H1 (cell line): ENCODE measurements at regions not wholly inside any gene's neighbourhood (a gene's known extent, or its start where the extent isn't known, plus 50 kb on each side); places are given as distances from the start of the nearest gene placed in this dataset.

Source experiments
- CTCF ChIA-PET: fragments of 300-600 bp; sonication (Branson Sonifier 250); formaldehyde crosslinking; loops from one replicate; lab custom pipeline; 2021; ENCODE audit not compliant: partially characterized antibody; lab: Charles Lee
- POLR2A ChIA-PET: fragments of 300-600 bp; sonication (Branson Sonifier 250); formaldehyde crosslinking; loops from one replicate; lab custom pipeline; 2021; ENCODE audit warnings: inconsistent platforms; ENCODE audit not compliant: partially characterized antibody; lab: Charles Lee
- DNase-seq, 2 experiments: peaks; one replicate each; pipeline versions ENCODE4 v3.0.0 to v3.0.0-alpha.2; 2010 to 2022; ENCODE audit warnings: low spot score in 2 of 2, low read depth in 1 of 2, mixed read lengths in 1 of 2
- FAIRE-seq: peaks from 2 replicates; lab custom pipeline; 2011; peaks lifted over from hg19 to GRCh38; lab: Jason Lieb, UNC
- H2AFZ ChIP-seq: 2 replicates; pipeline ENCODE4 v1.8.1; 2012; ENCODE audit warnings: low read length, inconsistent platforms
- H2AK5ac ChIP-seq: 2 replicates; pipeline ENCODE4 v1.6.1; 2013; ENCODE audit warnings: low read depth, low read length
- H2BK120ac ChIP-seq: replicated peaks from 2 replicates; pipeline ENCODE3; 2013; ENCODE audit warnings: low read depth, low read length, inconsistent platforms
- H2BK12ac ChIP-seq: 2 replicates; pipeline ENCODE4 v1.6.1; 2013; ENCODE audit warnings: low read depth, low read length
- H2BK15ac ChIP-seq: 2 replicates; pipeline ENCODE4 v1.6.1; 2013; ENCODE audit warnings: low read length
- H2BK20ac ChIP-seq: 2 replicates; pipeline ENCODE4 v1.6.1; 2013; ENCODE audit warnings: low read length
- H2BK5ac ChIP-seq: 2 replicates; pipeline ENCODE4 v1.6.1; 2013; ENCODE audit warnings: low read depth, low read length
- H3K14ac ChIP-seq: 2 replicates; pipeline ENCODE4 v1.6.1; 2013; ENCODE audit warnings: inconsistent platforms; ENCODE audit not compliant: insufficient read length
- H3K18ac ChIP-seq: 2 replicates; pipeline ENCODE4 v1.6.1; 2013; ENCODE audit warnings: low read length; ENCODE audit errors: extremely low read depth
- H3K23ac ChIP-seq: 2 replicates; pipeline ENCODE4 v1.6.1; 2013; ENCODE audit warnings: inconsistent platforms; ENCODE audit not compliant: insufficient read length
- H3K23me2 ChIP-seq: 2 replicates; pipeline ENCODE4 v1.6.1; 2013; ENCODE audit warnings: low read depth, low read length
- H3K27ac ChIP-seq: 2 replicates; pipeline ENCODE4 v1.6.1; 2011; ENCODE audit warnings: low read depth, low read length, inconsistent platforms
- H3K27me3 ChIP-seq, 4 experiments: replicated peaks in 1 of 4; 1 replicate in 1 of 4; 2 replicates in 3 of 4; pipeline versions ENCODE4 v1.6.1 to v1.8.1; 2011 to 2013; ENCODE audit warnings: low read length in 3 of 4, mild to moderate bottlenecking in 3 of 4, inconsistent platforms in 2 of 4, mixed read lengths in 2 of 4, moderate library complexity in 1 of 4; ENCODE audit not compliant: control insufficient read depth in 3 of 4, insufficient read depth in 3 of 4; ENCODE audit errors: extremely low read depth in 1 of 4
- H3K36me3 ChIP-seq, 4 experiments: 2 replicates each; pipeline versions ENCODE4 v1.6.1 to v1.8.1; 2011 to 2013; ENCODE audit warnings: mild to moderate bottlenecking in 4 of 4, low read length in 3 of 4, moderate library complexity in 2 of 4, control low read depth in 1 of 4, inconsistent platforms in 1 of 4; ENCODE audit not compliant: insufficient read depth in 4 of 4, control insufficient read depth in 2 of 4
- H3K4ac ChIP-seq: replicated peaks from 2 replicates; pipeline ENCODE3; 2013; ENCODE audit warnings: low read length, low read depth, mixed read lengths, inconsistent platforms; ENCODE audit not compliant: insufficient read length
- H3K4me1 ChIP-seq, 4 experiments: replicated peaks in 1 of 4; 1 replicate in 1 of 4; 2 replicates in 3 of 4; pipeline versions ENCODE4 v1.6.1 to v1.8.1; 2011 to 2013; ENCODE audit warnings: low read length in 3 of 4, inconsistent platforms in 2 of 4, mixed read lengths in 1 of 4; ENCODE audit not compliant: insufficient read depth in 4 of 4, control insufficient read depth in 3 of 4
- H3K4me2 ChIP-seq, 2 experiments: 2 replicates each; pipeline versions ENCODE4 v1.6.1 to v1.8.1; 2011 to 2013; ENCODE audit warnings: low read depth in 2 of 2, low read length in 2 of 2, control low read depth in 1 of 2, inconsistent platforms in 1 of 2, mild to moderate bottlenecking in 1 of 2; ENCODE audit not compliant: insufficient read depth in 1 of 2
- H3K4me3 ChIP-seq, 4 experiments: fragments of 200-600, 300-600 bp in 1 of 4; sonication (generic), shearing (Covaris generic), sonication (Bioruptor Twin) in 1 of 4; 2 replicates each; pipeline versions ENCODE4 v1.5.1 to v1.8.1; 2011 to 2016; ENCODE audit warnings: low read length in 4 of 4, low read depth in 3 of 4, control low read depth in 2 of 4, inconsistent platforms in 2 of 4, mild to moderate bottlenecking in 2 of 4, mixed read lengths in 1 of 4, moderate library complexity in 1 of 4; ENCODE audit not compliant: insufficient read depth in 2 of 4; ENCODE audit errors: extremely low read depth in 1 of 4
- H3K56ac ChIP-seq: replicated peaks from 2 replicates; pipeline ENCODE3; 2013; ENCODE audit warnings: low read depth, mild to moderate bottlenecking, mixed read lengths, low read length, inconsistent platforms; ENCODE audit not compliant: insufficient read length
- H3K79me1 ChIP-seq: 2 replicates; pipeline ENCODE4 v1.6.1; 2013; ENCODE audit warnings: low read depth, low read length, control low read depth
- H3K79me2 ChIP-seq, 2 experiments: 2 replicates each; pipeline versions ENCODE4 v1.6.1 to v1.8.1; 2012 to 2013; ENCODE audit warnings: low read length in 2 of 2, mild to moderate bottlenecking in 2 of 2, inconsistent platforms in 1 of 2; ENCODE audit not compliant: insufficient read depth in 2 of 2, control insufficient read depth in 1 of 2
- H3K9ac ChIP-seq, 4 experiments: replicated peaks in 1 of 4; 1 replicate in 1 of 4; 2 replicates in 3 of 4; pipeline versions ENCODE4 v1.6.1 to v1.8.1; 2011 to 2013; ENCODE audit warnings: low read depth in 3 of 4, low read length in 3 of 4, control low read depth in 2 of 4, mild to moderate bottlenecking in 2 of 4, moderate library complexity in 2 of 4, inconsistent platforms in 1 of 4; ENCODE audit errors: extremely low read depth in 1 of 4
- H3K9me3 ChIP-seq, 2 experiments: 2 replicates each; pipeline versions ENCODE4 v1.6.1 to v1.8.1; 2012 to 2013; ENCODE audit warnings: mild to moderate bottlenecking in 2 of 2, moderate library complexity in 2 of 2, control low read depth in 1 of 2, inconsistent platforms in 1 of 2, low read depth in 1 of 2, low read length in 1 of 2, mixed read lengths in 1 of 2; ENCODE audit not compliant: insufficient read depth in 2 of 2
- H4K20me1 ChIP-seq, 2 experiments: replicated peaks in 1 of 2; 2 replicates each; pipeline versions ENCODE3 to v1.8.1; 2011 to 2013; ENCODE audit warnings: inconsistent platforms in 2 of 2, low read length in 2 of 2, mild to moderate bottlenecking in 1 of 2; ENCODE audit not compliant: insufficient read depth in 2 of 2, control insufficient read depth in 1 of 2
- H4K5ac ChIP-seq: 2 replicates; pipeline ENCODE4 v1.6.1; 2013; ENCODE audit warnings: low read length, low read depth, mixed read lengths, inconsistent platforms; ENCODE audit not compliant: insufficient read length
- H4K8ac ChIP-seq: 2 replicates; pipeline ENCODE4 v1.8.0; 2013; ENCODE audit warnings: mild to moderate bottlenecking, moderate library complexity, low read length, inconsistent platforms; ENCODE audit not compliant: insufficient read depth; ENCODE audit errors: extremely low read depth
- H4K91ac ChIP-seq: replicated peaks from 2 replicates; pipeline ENCODE3; 2013; ENCODE audit warnings: low read length, mixed read lengths, inconsistent platforms; ENCODE audit not compliant: insufficient read length
- ASH2L ChIP-seq: fragments of 200-600, 300-600 bp; sonication (generic); IDR thresholded peaks from one replicate; pipeline ENCODE4 v1.7.1; 2017; ENCODE audit warnings: low read length
- BACH1 ChIP-seq: IDR thresholded peaks from 2 replicates; pipeline ENCODE4 v1.6.1; 2012; ENCODE audit warnings: low read length, improper control_type of control experiment
- CHD1 ChIP-seq: IDR thresholded peaks from 2 replicates; pipeline ENCODE4 v1.6.1; 2012; ENCODE audit warnings: low read depth, low read length, improper control_type of control experiment
- CREB1 ChIP-seq: IDR thresholded peaks from 2 replicates; pipeline ENCODE4 v1.6.1; 2012; ENCODE audit warnings: inconsistent platforms
- FOSL1 ChIP-seq: IDR thresholded peaks from 2 replicates; pipeline ENCODE4 v1.6.1; 2011; ENCODE audit warnings: mild to moderate bottlenecking, low read depth, low read length, moderate library complexity; ENCODE audit not compliant: insufficient read depth
- HDAC6 ChIP-seq: IDR thresholded peaks from one replicate; pipeline ENCODE4 v1.7.1; 2012; ENCODE audit warnings: low read depth, mild to moderate bottlenecking, inconsistent platforms, low read length, moderate library complexity
- JUND ChIP-seq: IDR thresholded peaks from 2 replicates; pipeline ENCODE4 v1.6.1; 2011; ENCODE audit warnings: mild to moderate bottlenecking, improper control_type of control experiment, low read length
- KDM1A ChIP-seq: fragments of 200-600, 300-600 bp; sonication (generic); IDR thresholded peaks from 2 replicates; pipeline ENCODE4 v1.7.1; 2016; ENCODE audit warnings: mild to moderate bottlenecking, low read length, borderline replicate concordance
- NANOG ChIP-seq: IDR thresholded peaks from 2 replicates; pipeline ENCODE4 v1.6.1; 2011; ENCODE audit warnings: low read length, low read depth, mild to moderate bottlenecking, inconsistent platforms; ENCODE audit not compliant: insufficient read depth, poor library complexity, severe bottlenecking
- RAD21 ChIP-seq, 2 experiments: IDR thresholded peaks in 1 of 2; conservative IDR thresholded peaks in 1 of 2; 2 replicates each; pipeline ENCODE4 v1.6.1; 2011; ENCODE audit warnings: low read depth in 2 of 2, low read length in 2 of 2, improper control_type of control experiment in 1 of 2, inconsistent platforms in 1 of 2, mild to moderate bottlenecking in 1 of 2, moderate library complexity in 1 of 2
- SIX5 ChIP-seq: IDR thresholded peaks from 2 replicates; pipeline ENCODE4 v1.6.1; 2011; ENCODE audit warnings: mild to moderate bottlenecking, low read depth, low read length
- SP1 ChIP-seq: IDR thresholded peaks from 2 replicates; pipeline ENCODE4 v1.6.1; 2011; ENCODE audit warnings: low read depth, low read length
- SRF ChIP-seq: IDR thresholded peaks from 2 replicates; pipeline ENCODE4 v1.6.1; 2011; ENCODE audit warnings: mild to moderate bottlenecking, low read depth, low read length, moderate library complexity
- SUZ12 ChIP-seq: fragments of 200-600 bp; sonication (generic); IDR thresholded peaks from 2 replicates; pipeline ENCODE4 v1.6.1; 2012; ENCODE audit warnings: mild to moderate bottlenecking, inconsistent platforms, low read length, moderate library complexity, mixed read lengths
- TCF12 ChIP-seq: IDR thresholded peaks from 2 replicates; pipeline ENCODE4 v1.6.1; 2011; ENCODE audit warnings: low read depth, mild to moderate bottlenecking, low read length
- USF2 ChIP-seq: IDR thresholded peaks from 2 replicates; pipeline ENCODE4 v1.6.1; 2011; ENCODE audit warnings: low read length, improper control_type of control experiment

GRCh38 chr10:91569522-91569921 lies 63.3 kb downstream of the PPP1R3C start:
- Histone ChIP-seq H3K56ac (no peak overlapping the region), H2AK5ac (no peak overlapping the region), H3K79me1 (no peaks in the 10 kb centered on the region), H3K4ac (no peak overlapping the region), H3K4me3 (no peak overlapping the region), H4K8ac (no peak overlapping the region), H2AFZ (no peak overlapping the region), H3K9ac (no peak overlapping the region), H4K91ac (no peak overlapping the region), H2BK12ac (no peak overlapping the region), H3K27me3 (no peaks in the 10 kb centered on the region), H2BK20ac (no peak overlapping the region), H3K14ac (no peak overlapping the region), H4K20me1 (no peaks in the 10 kb centered on the region), H3K36me3 (no peaks in the 10 kb centered on the region), H3K27ac (no peak overlapping the region), H3K4me1 (no peaks in the 10 kb centered on the region), H2BK5ac (no peak overlapping the region), H3K23me2 (no peaks in the 10 kb centered on the region), H4K5ac (no peak overlapping the region), H3K23ac (no peak overlapping the region), H3K4me2 (no peak overlapping the region), H2BK15ac (no peak overlapping the region), H3K79me2 (no peaks in the 10 kb centered on the region), H3K9me3 (no peaks in the 10 kb centered on the region), H3K18ac (no peak overlapping the region), H2BK120ac (no peak overlapping the region)
- POLR2A ChIA-PET, result no interaction called here
- CTCF ChIA-PET, result no interaction called here
- no peak for FAIRE-seq
- no peak for DNase-seq
- no peak for TF ChIP-seq CREB1
- no peak for TF ChIP-seq JUND
- TF ChIP-seq SUZ12, result no peak
- no peak for TF ChIP-seq ASH2L
- TF ChIP-seq TCF12, result no peak
- no peak for TF ChIP-seq HDAC6
- no peak for TF ChIP-seq BACH1
- TF ChIP-seq SIX5, result no peak
- no peak for TF ChIP-seq SP1
- TF ChIP-seq KDM1A, result no peak
- no peak for TF ChIP-seq NANOG
- no peak for TF ChIP-seq FOSL1
- TF ChIP-seq RAD21 (IDR thresholded peaks at IDR 0.05 in 1 of 2, conservative IDR thresholded peaks at IDR 0.05 in 1 of 2; ENCODE audit: low read depth in 2 of 2, low read length in 2 of 2), result no peak
- TF ChIP-seq USF2, result no peak
- TF ChIP-seq SRF, result no peak
- TF ChIP-seq CHD1, result no peak
